HepG2 (cell line): ENCODE measurements at regions not wholly inside any gene's neighbourhood (a gene's known extent, or its start where the extent isn't known, plus 50 kb on each side); places are given as distances from the start of the nearest gene placed in this dataset.
A peak's percentile ranks its signal among the peaks of the same experiment; 100 is the strongest.

ENCODE experiments used
- EHMT2 ChIP-seq: fragments of 200-600 bp; sonication (generic); IDR thresholded peaks from 2 replicates; pipeline ENCODE4 v1.7.0; 2017; ENCODE audit warnings: antibody characterized with exemption, low read depth, low read length, borderline replicate concordance
- GTF2F1 ChIP-seq: fragments of 150-350 bp; IDR thresholded peaks from 2 replicates; pipeline ENCODE4 v1.6.1; 2014; ENCODE audit warnings: low read length
- HCFC1 ChIP-seq: fragments of 150-350 bp; IDR thresholded peaks from 2 replicates; pipeline ENCODE4 v1.6.1; 2014; ENCODE audit warnings: low read depth, low read length
- HHEX ChIP-seq: IDR thresholded peaks from 2 replicates; pipeline ENCODE4 v1.6.1; 2016; ENCODE audit warnings: control low read depth
- KLF13 ChIP-seq: sonication (generic); formaldehyde crosslinking; IDR thresholded peaks from 2 replicates; pipeline ENCODE4 v1.4.0; 2020; ENCODE audit warnings: mild to moderate bottlenecking, missing genetic modification reagents
- NRL ChIP-seq: sonication (generic); formaldehyde crosslinking; IDR thresholded peaks from 2 replicates; pipeline ENCODE4 v1.5.0; 2020; ENCODE audit warnings: missing genetic modification reagents, mild to moderate bottlenecking, moderate library complexity, borderline replicate concordance
- PLSCR1 ChIP-seq: sonication (generic); formaldehyde crosslinking; IDR thresholded peaks from 2 replicates; pipeline ENCODE4 v1.5.0; 2020; ENCODE audit warnings: missing genetic modification reagents, mild to moderate bottlenecking, borderline replicate concordance
- RORA ChIP-seq: sonication (generic); formaldehyde crosslinking; IDR thresholded peaks from 2 replicates; pipeline ENCODE4 v1.5.0; 2020; ENCODE audit warnings: mild to moderate bottlenecking, missing genetic modification reagents, moderate library complexity
- SALL1 ChIP-seq: sonication (generic); formaldehyde crosslinking; IDR thresholded peaks from 2 replicates; pipeline ENCODE4 v1.8.0; 2022; ENCODE audit warnings: mild to moderate bottlenecking, missing genetic modification reagents
- TRIM24 ChIP-seq: sonication (generic); formaldehyde crosslinking; IDR thresholded peaks from 2 replicates; pipeline ENCODE4 v1.8.0; 2022; ENCODE audit warnings: mild to moderate bottlenecking, missing genetic modification reagents
- ZBTB10 ChIP-seq: sonication (generic); formaldehyde crosslinking; IDR thresholded peaks from 2 replicates; pipeline ENCODE4 v1.4.0; 2020; ENCODE audit warnings: missing genetic modification reagents, borderline replicate concordance
- ZFX ChIP-seq: sonication (generic); formaldehyde crosslinking; IDR thresholded peaks from 2 replicates; pipeline ENCODE4 v1.4.0; 2020; ENCODE audit warnings: mild to moderate bottlenecking, low read depth, missing genetic modification reagents, moderate library complexity
- ZNF276 ChIP-seq: sonication (generic); formaldehyde crosslinking; IDR thresholded peaks from 2 replicates; pipeline ENCODE4 v1.4.0; 2020; ENCODE audit warnings: mild to moderate bottlenecking, low read depth, missing genetic modification reagents
- ZNF788 ChIP-seq: sonication (generic); formaldehyde crosslinking; IDR thresholded peaks from 2 replicates; pipeline ENCODE4 v1.5.0; 2020; ENCODE audit warnings: mild to moderate bottlenecking, missing genetic modification reagents, borderline replicate concordance

- no peak; the same call in 1 of the 2 replicates for TF ChIP-seq PLSCR1
- TF ChIP-seq ZBTB10 (CRISPR knock-in tag), result no peak
- TF ChIP-seq GTF2F1, result peak; percentile 58; the same call in 1 of the 2 replicates
- TF ChIP-seq KLF13 (CRISPR knock-in tag), result no peak
- no peak for TF ChIP-seq EHMT2
- peak; percentile 96 for TF ChIP-seq NRL (CRISPR knock-in tag)
- peak; percentile 98 for TF ChIP-seq ZFX (CRISPR knock-in tag)
- TF ChIP-seq ZNF788, result peak; percentile 95
- 0 out of 2 replicates have a peak, but pooled peaks have one; percentile 92 for TF ChIP-seq ZNF276 (CRISPR knock-in tag)
- no peak for TF ChIP-seq TRIM24 (CRISPR knock-in tag)
- TF ChIP-seq HHEX (CRISPR knock-in tag), result no peak
- no peak for TF ChIP-seq HCFC1
- peak; percentile 90 for TF ChIP-seq SALL1
- no peak for TF ChIP-seq RORA
These were observed 109.8 kb downstream of the HFE start (continued) for GRCh38 chr6:26196846-26197635.
